ENCODE measurements at regions not wholly inside any gene's neighbourhood (a gene's known extent, or its start where the extent isn't known, plus 50 kb on each side); places are given as distances from the start of the nearest gene placed in this dataset.

GRCh38 chr4:125225806-125226205 is 88.9 kb upstream of the FAT4 start:
- TF ChIP-seq YY1 (IDR thresholded peaks at IDR 0.05; ENCODE audit: insufficient read depth, insufficient read length) (no peak), ZNF274 (IDR thresholded peaks at IDR 0.05; ENCODE audit: low read depth, low read length) (no peak)

All from NT2/D1 (cell line).